ENCODE measurements at regions not wholly inside any gene's neighbourhood (a gene's known extent, or its start where the extent isn't known, plus 50 kb on each side); places are given as distances from the start of the nearest gene placed in this dataset.

DNA sequence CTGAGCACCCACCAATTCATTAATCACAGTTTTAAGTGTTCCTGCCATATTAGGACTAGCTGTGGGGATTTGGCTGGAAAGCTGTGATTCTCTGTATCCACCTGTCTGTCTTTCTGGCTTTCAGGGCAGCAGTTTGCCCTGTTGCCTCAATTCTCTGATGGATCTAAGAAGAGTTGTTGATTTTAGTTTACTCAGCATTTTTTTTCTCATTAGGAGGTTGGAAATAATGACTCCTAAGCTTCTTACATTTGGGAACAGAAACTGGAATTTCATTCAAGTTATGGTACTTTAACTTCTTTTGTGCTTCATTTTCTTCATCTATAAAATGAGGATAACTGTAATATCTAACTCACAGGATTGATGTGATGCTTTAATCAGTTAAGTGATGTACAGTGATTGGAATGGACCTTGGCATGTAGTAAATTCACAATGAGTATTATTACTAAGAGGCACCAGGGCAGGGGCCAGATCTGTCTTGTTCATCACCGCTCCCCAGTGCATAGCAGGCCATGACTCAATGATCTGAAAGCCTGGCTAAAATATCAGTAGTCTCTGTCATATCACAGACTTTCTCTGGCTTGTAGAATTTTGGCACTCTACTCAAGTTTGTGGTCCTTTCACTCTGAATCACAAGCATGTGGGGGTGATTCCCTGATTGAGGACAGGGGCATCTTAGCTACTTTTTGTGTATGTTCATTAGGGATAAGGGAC lies 51.4 kb upstream of the GREM2 start:
- DNase-seq (ENCODE audit: extremely low spot score), result no peak
- CTCF ChIA-PET, result no interaction called here
- TF ChIP-seq SP1 (IDR thresholded peaks at IDR 0.05) (no peak), ELF4 (IDR thresholded peaks at IDR 0.05) (no peak), LEF1 (IDR thresholded peaks at IDR 0.05; ENCODE audit: borderline replicate concordance) (no peak), CTBP1 (IDR thresholded peaks at IDR 0.05; ENCODE audit: borderline replicate concordance) (no peak), ZNF384 (IDR thresholded peaks at IDR 0.05) (no peak), NFRKB (IDR thresholded peaks at IDR 0.05) (no peak), TARDBP (IDR thresholded peaks at IDR 0.05) (no peak), FOXK2 (IDR thresholded peaks at IDR 0.05) (no peak), FOXM1 (IDR thresholded peaks at IDR 0.05; ENCODE audit: borderline replicate concordance) (no peak), HDGF (IDR thresholded peaks at IDR 0.05; ENCODE audit: borderline replicate concordance) (no peak), BHLHE40 (IDR thresholded peaks at IDR 0.05; ENCODE audit: borderline replicate concordance) (no peak), ARNT (IDR thresholded peaks at IDR 0.05) (no peak), FOXA1 (IDR thresholded peaks at IDR 0.05) (no peak), SUZ12 (IDR thresholded peaks at IDR 0.05) (no peak), L3MBTL2 (conservative IDR thresholded peaks at IDR 0.05) (no peak)
- TF ChIP-seq, protein P1, sequence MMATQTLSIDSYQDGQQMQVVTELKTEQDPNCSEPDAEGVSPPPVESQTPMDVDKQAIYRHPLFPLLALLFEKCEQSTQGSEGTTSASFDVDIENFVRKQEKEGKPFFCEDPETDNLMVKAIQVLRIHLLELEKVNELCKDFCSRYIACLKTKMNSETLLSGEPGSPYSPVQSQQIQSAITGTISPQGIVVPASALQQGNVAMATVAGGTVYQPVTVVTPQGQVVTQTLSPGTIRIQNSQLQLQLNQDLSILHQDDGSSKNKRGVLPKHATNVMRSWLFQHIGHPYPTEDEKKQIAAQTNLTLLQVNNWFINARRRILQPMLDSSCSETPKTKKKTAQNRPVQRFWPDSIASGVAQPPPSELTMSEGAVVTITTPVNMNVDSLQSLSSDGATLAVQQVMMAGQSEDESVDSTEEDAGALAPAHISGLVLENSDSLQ (IDR thresholded peaks at IDR 0.05), result no peak
- POLR2A ChIA-PET, result no interaction called here
